HUES6 (cell line): ENCODE measurements at regions not wholly inside any gene's neighbourhood (a gene's known extent, or its start where the extent isn't known, plus 50 kb on each side); places are given as distances from the start of the nearest gene placed in this dataset.

Experiments
- H3K27ac ChIP-seq: 2 replicates; pipeline ENCODE4 v1.7.0; 2013; ENCODE audit warnings: low read depth, mild to moderate bottlenecking, low read length, inconsistent platforms
- H3K27me3 ChIP-seq: 2 replicates; pipeline ENCODE4 v1.6.1; 2013; ENCODE audit warnings: low read length; ENCODE audit not compliant: control insufficient read depth, insufficient read depth
- H3K36me3 ChIP-seq: 2 replicates; pipeline ENCODE4 v1.6.1; 2013; ENCODE audit warnings: low read length; ENCODE audit not compliant: control insufficient read depth, insufficient read depth
- H3K4me1 ChIP-seq: 2 replicates; pipeline ENCODE4 v1.6.1; 2013; ENCODE audit warnings: low read length; ENCODE audit not compliant: control insufficient read depth, insufficient read depth
- H3K4me3 ChIP-seq: 2 replicates; pipeline ENCODE4 v1.5.1; 2013; ENCODE audit warnings: low read depth, low read length
- H3K9ac ChIP-seq: one replicate; pipeline ENCODE4 v1.6.1; 2013; ENCODE audit warnings: mild to moderate bottlenecking, low read length
- H3K9me3 ChIP-seq: 2 replicates; pipeline ENCODE4 v1.6.1; 2013; ENCODE audit warnings: low read depth, low read length; ENCODE audit not compliant: control insufficient read depth, insufficient read depth

- H3K4me1 ChIP-seq: no peaks in the 10 kb centered on the region
- H3K9me3 ChIP-seq: no peaks in the 10 kb centered on the region
- no peaks in the 10 kb centered on the region for H3K36me3 ChIP-seq
- H3K27me3 ChIP-seq: no peaks in the 10 kb centered on the region
- no peak overlapping the region for H3K9ac ChIP-seq
- H3K4me3 ChIP-seq: no peak overlapping the region
- no peak overlapping the region for H3K27ac ChIP-seq
Measured at GRCh38 chr3:35012214-35012613, 627.1 kb upstream of the ARPP21 start.

GRCh38 chr3:35028157-35028556 lies 611.2 kb upstream of the ARPP21 start:
- Histone ChIP-seq H3K27me3 (no peaks in the 10 kb centered on the region), H3K9ac (no peak overlapping the region), H3K36me3 (no peaks in the 10 kb centered on the region), H3K4me3 (no peak overlapping the region), H3K27ac (no peak overlapping the region), H3K4me1 (no peaks in the 10 kb centered on the region), H3K9me3 (peaks cover 36% of the 10 kb centered on the region)

- no peaks in the 10 kb centered on the region for H3K36me3 ChIP-seq
- no peaks in the 10 kb centered on the region for H3K27me3 ChIP-seq
- no peak overlapping the region for H3K4me3 ChIP-seq
- no peaks in the 10 kb centered on the region for H3K4me1 ChIP-seq
- H3K27ac ChIP-seq: no peak overlapping the region
- no peak overlapping the region for H3K9ac ChIP-seq
- no peaks in the 10 kb centered on the region for H3K9me3 ChIP-seq
Measured at GRCh38 chr3:35042210-35042991, 596.9 kb upstream of the ARPP21 start.

GRCh38 chr3:35043040-35043439 lies 596.3 kb upstream of the ARPP21 start:
- H3K9ac ChIP-seq: no peak overlapping the region
- H3K4me1 ChIP-seq: no peaks in the 10 kb centered on the region
- H3K4me3 ChIP-seq: no peak overlapping the region
- H3K36me3 ChIP-seq: no peaks in the 10 kb centered on the region
- no peaks in the 10 kb centered on the region for H3K9me3 ChIP-seq
- H3K27ac ChIP-seq: no peak overlapping the region
- H3K27me3 ChIP-seq: no peaks in the 10 kb centered on the region

GRCh38 chr3:35044190-35044589 lies 595.1 kb upstream of the ARPP21 start:
- Histone ChIP-seq H3K9ac (no peak overlapping the region), H3K4me3 (no peak overlapping the region), H3K27me3 (no peaks in the 10 kb centered on the region), H3K27ac (no peak overlapping the region), H3K9me3 (no peaks in the 10 kb centered on the region), H3K4me1 (no peaks in the 10 kb centered on the region), H3K36me3 (no peaks in the 10 kb centered on the region)

GRCh38 chr3:35045118-35045517 lies 594.2 kb upstream of the ARPP21 start:
- no peaks in the 10 kb centered on the region for H3K9me3 ChIP-seq
- H3K4me3 ChIP-seq: no peak overlapping the region
- no peak overlapping the region for H3K27ac ChIP-seq
- no peaks in the 10 kb centered on the region for H3K27me3 ChIP-seq
- no peak overlapping the region for H3K9ac ChIP-seq
- H3K4me1 ChIP-seq: no peaks in the 10 kb centered on the region
- H3K36me3 ChIP-seq: no peaks in the 10 kb centered on the region

GRCh38 chr3:35064761-35065160 lies 574.6 kb upstream of the ARPP21 start:
- Histone ChIP-seq H3K4me3 (no peak overlapping the region), H3K4me1 (no peaks in the 10 kb centered on the region), H3K9ac (no peak overlapping the region), H3K27me3 (no peaks in the 10 kb centered on the region), H3K27ac (no peak overlapping the region), H3K36me3 (no peaks in the 10 kb centered on the region), H3K9me3 (no peaks in the 10 kb centered on the region)

GRCh38 chr3:35065891-35066290 lies 573.4 kb upstream of the ARPP21 start:
- Histone ChIP-seq H3K27ac (no peak overlapping the region), H3K36me3 (no peaks in the 10 kb centered on the region), H3K4me1 (no peaks in the 10 kb centered on the region), H3K27me3 (no peaks in the 10 kb centered on the region), H3K9ac (no peak overlapping the region), H3K4me3 (no peak overlapping the region), H3K9me3 (no peaks in the 10 kb centered on the region)

GRCh38 chr3:35067750-35068149 lies 571.6 kb upstream of the ARPP21 start:
- no peaks in the 10 kb centered on the region for H3K27me3 ChIP-seq
- no peak overlapping the region for H3K27ac ChIP-seq
- H3K9ac ChIP-seq: no peak overlapping the region
- no peak overlapping the region for H3K4me3 ChIP-seq
- no peaks in the 10 kb centered on the region for H3K4me1 ChIP-seq
- H3K36me3 ChIP-seq: no peaks in the 10 kb centered on the region
- no peaks in the 10 kb centered on the region for H3K9me3 ChIP-seq

GRCh38 chr3:35070088-35070487 lies 569.2 kb upstream of the ARPP21 start:
- Histone ChIP-seq H3K36me3 (no peaks in the 10 kb centered on the region), H3K4me3 (no peak overlapping the region), H3K4me1 (no peaks in the 10 kb centered on the region), H3K9me3 (no peaks in the 10 kb centered on the region), H3K9ac (no peak overlapping the region), H3K27me3 (no peaks in the 10 kb centered on the region), H3K27ac (no peak overlapping the region)

GRCh38 chr3:35071772-35072171 lies 567.6 kb upstream of the ARPP21 start:
- Histone ChIP-seq H3K36me3 (no peaks in the 10 kb centered on the region), H3K4me1 (no peaks in the 10 kb centered on the region), H3K9ac (no peak overlapping the region), H3K4me3 (no peak overlapping the region), H3K27me3 (no peaks in the 10 kb centered on the region), H3K27ac (no peak overlapping the region), H3K9me3 (no peaks in the 10 kb centered on the region)
